ENCODE measurements at regions not wholly inside any gene's neighbourhood (a gene's known extent, or its start where the extent isn't known, plus 50 kb on each side); places are given as distances from the start of the nearest gene placed in this dataset.

DNA sequence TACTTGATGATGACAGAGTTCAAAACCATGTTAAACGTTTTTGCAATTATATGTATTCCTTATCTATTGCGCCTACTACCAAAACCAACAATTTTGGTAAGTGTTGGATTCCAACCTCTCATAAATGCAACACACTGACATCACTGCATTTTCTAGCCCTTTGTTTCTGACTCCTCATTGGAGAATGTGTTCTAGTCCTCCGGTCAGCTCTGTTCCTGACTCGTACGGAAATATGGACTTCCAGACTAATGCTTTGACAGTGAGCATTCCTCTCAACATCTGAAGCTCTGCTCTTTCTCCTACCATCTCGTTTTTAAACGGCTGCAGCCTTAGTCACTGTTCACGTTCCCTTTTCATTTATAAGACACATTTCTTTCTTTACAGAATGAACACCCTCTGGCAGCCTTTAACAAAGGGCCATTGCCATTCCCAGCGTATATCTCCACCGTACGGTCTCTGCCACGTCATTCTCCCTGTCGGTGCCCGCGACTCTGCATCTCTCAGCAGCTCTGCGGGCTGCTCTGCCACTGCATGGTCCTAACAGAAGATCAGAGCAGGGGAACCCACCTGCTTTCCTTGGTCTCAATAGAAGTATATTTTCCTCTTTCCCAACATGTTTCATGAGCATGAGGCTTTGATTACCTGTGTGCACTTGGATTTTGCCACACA, 103.0 kb upstream of the SYNDIG1 start:
- TF ChIP-seq, protein P1, sequence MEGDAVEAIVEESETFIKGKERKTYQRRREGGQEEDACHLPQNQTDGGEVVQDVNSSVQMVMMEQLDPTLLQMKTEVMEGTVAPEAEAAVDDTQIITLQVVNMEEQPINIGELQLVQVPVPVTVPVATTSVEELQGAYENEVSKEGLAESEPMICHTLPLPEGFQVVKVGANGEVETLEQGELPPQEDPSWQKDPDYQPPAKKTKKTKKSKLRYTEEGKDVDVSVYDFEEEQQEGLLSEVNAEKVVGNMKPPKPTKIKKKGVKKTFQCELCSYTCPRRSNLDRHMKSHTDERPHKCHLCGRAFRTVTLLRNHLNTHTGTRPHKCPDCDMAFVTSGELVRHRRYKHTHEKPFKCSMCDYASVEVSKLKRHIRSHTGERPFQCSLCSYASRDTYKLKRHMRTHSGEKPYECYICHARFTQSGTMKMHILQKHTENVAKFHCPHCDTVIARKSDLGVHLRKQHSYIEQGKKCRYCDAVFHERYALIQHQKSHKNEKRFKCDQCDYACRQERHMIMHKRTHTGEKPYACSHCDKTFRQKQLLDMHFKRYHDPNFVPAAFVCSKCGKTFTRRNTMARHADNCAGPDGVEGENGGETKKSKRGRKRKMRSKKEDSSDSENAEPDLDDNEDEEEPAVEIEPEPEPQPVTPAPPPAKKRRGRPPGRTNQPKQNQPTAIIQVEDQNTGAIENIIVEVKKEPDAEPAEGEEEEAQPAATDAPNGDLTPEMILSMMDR (IDR thresholded peaks at IDR 0.05) = no peak
- no peak for TF ChIP-seq SIN3A (IDR thresholded peaks at IDR 0.05; ENCODE audit: borderline replicate concordance, insufficient read depth, low read depth, low read length)
